ENCODE measurements at regions not wholly inside any gene's neighbourhood (a gene's known extent, or its start where the extent isn't known, plus 50 kb on each side); places are given as distances from the start of the nearest gene placed in this dataset.

DNA sequence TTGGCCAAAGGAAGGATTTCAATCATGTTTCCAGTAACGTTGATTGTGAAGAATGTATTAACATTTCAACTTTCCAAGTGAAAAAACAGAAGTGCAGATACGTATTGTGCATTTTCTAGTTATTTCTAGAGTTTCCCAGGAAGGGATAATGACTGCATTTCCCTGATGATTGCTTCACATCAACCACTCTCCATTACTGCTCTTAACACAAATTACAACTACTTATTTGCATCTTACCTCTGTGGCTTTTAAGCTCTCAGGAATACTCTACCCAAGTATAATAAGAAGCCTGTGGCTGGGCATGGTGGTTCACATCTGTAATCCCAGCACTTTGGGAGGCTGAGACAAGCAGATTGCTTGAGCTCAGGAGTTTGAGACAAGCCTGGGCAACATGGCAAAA is 582.5 kb downstream of the ZNF385D start:
- no peak for TF ChIP-seq IRF2 (CRISPR knock-in tag; IDR thresholded peaks at IDR 0.05; ENCODE audit: borderline replicate concordance, low read depth)
- no peak for TF ChIP-seq TEAD4 (CRISPR knock-in tag; IDR thresholded peaks at IDR 0.05)
- no peak for TF ChIP-seq GRHL2 (CRISPR knock-in tag; IDR thresholded peaks at IDR 0.05; ENCODE audit: insufficient replicate concordance, severe bottlenecking)
- TF ChIP-seq ZNF232 (CRISPR knock-in tag; IDR thresholded peaks at IDR 0.05), result no peak
- TF ChIP-seq, protein P1, sequence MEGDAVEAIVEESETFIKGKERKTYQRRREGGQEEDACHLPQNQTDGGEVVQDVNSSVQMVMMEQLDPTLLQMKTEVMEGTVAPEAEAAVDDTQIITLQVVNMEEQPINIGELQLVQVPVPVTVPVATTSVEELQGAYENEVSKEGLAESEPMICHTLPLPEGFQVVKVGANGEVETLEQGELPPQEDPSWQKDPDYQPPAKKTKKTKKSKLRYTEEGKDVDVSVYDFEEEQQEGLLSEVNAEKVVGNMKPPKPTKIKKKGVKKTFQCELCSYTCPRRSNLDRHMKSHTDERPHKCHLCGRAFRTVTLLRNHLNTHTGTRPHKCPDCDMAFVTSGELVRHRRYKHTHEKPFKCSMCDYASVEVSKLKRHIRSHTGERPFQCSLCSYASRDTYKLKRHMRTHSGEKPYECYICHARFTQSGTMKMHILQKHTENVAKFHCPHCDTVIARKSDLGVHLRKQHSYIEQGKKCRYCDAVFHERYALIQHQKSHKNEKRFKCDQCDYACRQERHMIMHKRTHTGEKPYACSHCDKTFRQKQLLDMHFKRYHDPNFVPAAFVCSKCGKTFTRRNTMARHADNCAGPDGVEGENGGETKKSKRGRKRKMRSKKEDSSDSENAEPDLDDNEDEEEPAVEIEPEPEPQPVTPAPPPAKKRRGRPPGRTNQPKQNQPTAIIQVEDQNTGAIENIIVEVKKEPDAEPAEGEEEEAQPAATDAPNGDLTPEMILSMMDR (IDR thresholded peaks at IDR 0.05), result no peak
- no peak for TF ChIP-seq FOXK1 (CRISPR knock-in tag; IDR thresholded peaks at IDR 0.05)
- no peak for TF ChIP-seq USF2 (CRISPR knock-in tag; IDR thresholded peaks at IDR 0.05)
- TF ChIP-seq, protein P2, sequence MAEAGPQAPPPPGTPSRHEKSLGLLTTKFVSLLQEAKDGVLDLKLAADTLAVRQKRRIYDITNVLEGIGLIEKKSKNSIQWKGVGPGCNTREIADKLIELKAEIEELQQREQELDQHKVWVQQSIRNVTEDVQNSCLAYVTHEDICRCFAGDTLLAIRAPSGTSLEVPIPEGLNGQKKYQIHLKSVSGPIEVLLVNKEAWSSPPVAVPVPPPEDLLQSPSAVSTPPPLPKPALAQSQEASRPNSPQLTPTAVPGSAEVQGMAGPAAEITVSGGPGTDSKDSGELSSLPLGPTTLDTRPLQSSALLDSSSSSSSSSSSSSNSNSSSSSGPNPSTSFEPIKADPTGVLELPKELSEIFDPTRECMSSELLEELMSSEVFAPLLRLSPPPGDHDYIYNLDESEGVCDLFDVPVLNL (CRISPR knock-in tag; IDR thresholded peaks at IDR 0.05; ENCODE audit: borderline replicate concordance, low read depth), result no peak
- no peak for TF ChIP-seq FOXP4 (CRISPR knock-in tag; IDR thresholded peaks at IDR 0.05)
- TF ChIP-seq, protein P3, sequence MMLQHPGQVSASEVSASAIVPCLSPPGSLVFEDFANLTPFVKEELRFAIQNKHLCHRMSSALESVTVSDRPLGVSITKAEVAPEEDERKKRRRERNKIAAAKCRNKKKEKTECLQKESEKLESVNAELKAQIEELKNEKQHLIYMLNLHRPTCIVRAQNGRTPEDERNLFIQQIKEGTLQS (CRISPR knock-in tag; conservative IDR thresholded peaks at IDR 0.05), result no peak
- no peak for TF ChIP-seq NR3C1 (CRISPR knock-in tag; conservative IDR thresholded peaks at IDR 0.05; ENCODE audit: low read depth)
- no peak for TF ChIP-seq SP1 (CRISPR knock-in tag; conservative IDR thresholded peaks at IDR 0.05)
